ENCODE measurements at regions not wholly inside any gene's neighbourhood (a gene's known extent, or its start where the extent isn't known, plus 50 kb on each side); places are given as distances from the start of the nearest gene placed in this dataset.
A peak's percentile ranks its signal among the peaks of the same experiment; 100 is the strongest.

GRCh38 chr3:31230425-31231223 is 302.1 kb upstream of the STT3B start:
- Histone ChIP-seq H3K27ac (ENCODE audit: low read depth, low read length) (no peak overlapping the region), H3K27me3 (ENCODE audit: insufficient read depth, low read length) (no peaks in the 10 kb centered on the region), H3K4me3 (ENCODE audit: insufficient read depth, low read depth, low read length) (no peak overlapping the region), H3K4me2 (ENCODE audit: low read length) (no peak overlapping the region), H2AFZ (ENCODE audit: low read depth, low read length) (no peak overlapping the region), H3K9ac (ENCODE audit: low read length) (no peak overlapping the region), H3K36me3 (ENCODE audit: insufficient read depth, low read length) (no peaks in the 10 kb centered on the region), H3K9me3 (ENCODE audit: insufficient read depth, low read depth, low read length) (no peaks in the 10 kb centered on the region), H3K79me2 (ENCODE audit: insufficient read depth, low read length) (no peaks in the 10 kb centered on the region), H4K20me1 (ENCODE audit: insufficient read depth, low read length) (no peaks in the 10 kb centered on the region), H3K4me1 (ENCODE audit: insufficient read depth, low read length) (no peaks in the 10 kb centered on the region)
- Mint-ChIP-seq H3K27me3 (ENCODE audit: low read depth, unreplicated experiment) (peaks cover 10% of the 10 kb centered on the region), H3K9me3 (ENCODE audit: unreplicated experiment) (no peaks in the 10 kb centered on the region), H3K4me3 (ENCODE audit: unreplicated experiment) (no peak overlapping the region), H3K4me1 (ENCODE audit: low read depth, unreplicated experiment) (peaks cover 18% of the 10 kb centered on the region), H3K27ac (ENCODE audit: unreplicated experiment) (no peak overlapping the region), H3K36me3 (ENCODE audit: low read depth, unreplicated experiment) (no peaks in the 10 kb centered on the region)
- TF ChIP-seq CTCF (IDR thresholded peaks at IDR 0.05; ENCODE audit: insufficient read depth, low read depth, low read length), result no peak
- FAIRE-seq (no peak), DNase-seq (ENCODE audit: low read depth) (no peak)

- TF ChIP-seq EZH2 (IDR thresholded peaks at IDR 0.05; ENCODE audit: insufficient read depth, low read length) (no peak), CTCF (IDR thresholded peaks at IDR 0.05; ENCODE audit: insufficient read depth, low read depth, low read length) (no peak)
Measured at GRCh38 chr3:31232055-31233025, 300.4 kb upstream of the STT3B start.

More at GRCh38 chr3:31232055-31233025, 300.4 kb upstream of the STT3B start:
- H3K27ac ChIP-seq (ENCODE audit: low read depth, low read length), result no peak overlapping the region
- Mint-ChIP-seq H3K4me3 (ENCODE audit: unreplicated experiment) (no peak overlapping the region), H3K4me1 (ENCODE audit: low read depth, unreplicated experiment) (peaks cover 18% of the 10 kb centered on the region), H3K9me3 (ENCODE audit: unreplicated experiment) (no peaks in the 10 kb centered on the region), H3K27ac (ENCODE audit: unreplicated experiment) (no peak overlapping the region), H3K36me3 (ENCODE audit: low read depth, unreplicated experiment) (no peaks in the 10 kb centered on the region), H3K27me3 (ENCODE audit: low read depth, unreplicated experiment) (peaks cover 7% of the 10 kb centered on the region)
- H3K9ac ChIP-seq (ENCODE audit: low read length), result no peak overlapping the region
- H3K36me3 ChIP-seq (ENCODE audit: insufficient read depth, low read length), result no peaks in the 10 kb centered on the region
- H3K4me1 ChIP-seq (ENCODE audit: insufficient read depth, low read length), result no peaks in the 10 kb centered on the region
- DNase-seq (ENCODE audit: low read depth), result peak; percentile 21
- H3K4me3 ChIP-seq (ENCODE audit: insufficient read depth, low read depth, low read length), result no peak overlapping the region
- no peak overlapping the region for H2AFZ ChIP-seq (ENCODE audit: low read depth, low read length)
- H3K27me3 ChIP-seq (ENCODE audit: insufficient read depth, low read length), result no peaks in the 10 kb centered on the region
- FAIRE-seq, result no peak
- H4K20me1 ChIP-seq (ENCODE audit: insufficient read depth, low read length), result no peaks in the 10 kb centered on the region
- H3K4me2 ChIP-seq (ENCODE audit: low read length), result no peak overlapping the region
- H3K79me2 ChIP-seq (ENCODE audit: insufficient read depth, low read length), result no peaks in the 10 kb centered on the region
- H3K9me3 ChIP-seq (ENCODE audit: insufficient read depth, low read depth, low read length), result no peaks in the 10 kb centered on the region
